Activated T-cell treated with anti-CD3 and anti-CD28 coated beads, Interleukin-2, amount 50 U/mL, for 4 hours (primary cell): ENCODE measurements at regions not wholly inside any gene's neighbourhood (a gene's known extent, or its start where the extent isn't known, plus 50 kb on each side); places are given as distances from the start of the nearest gene placed in this dataset.
"Not testable (repeated sequence)": the region's sequence is repeated elsewhere in the genome, so short reads cannot be mapped to it uniquely, and the experiment has no call there.

Source experiments
- ATAC-seq, 2 donors: fragments of 200-7000 bp; cut with Tn5 transposase; one replicate each; pipeline ENCODE4 v1.10.0; 2021
- DNase-seq: peaks from one replicate; pipeline ENCODE4 v3.0.0-alpha.2; 2020
- H3K27me3 Mint-ChIP-seq: one replicate; pipeline ENCODE4 v1.8.0; 2021; ENCODE audit warnings: low read depth, mixed read lengths
- H3K36me3 Mint-ChIP-seq: one replicate; pipeline ENCODE4 v1.8.0; 2022; ENCODE audit warnings: mixed read lengths; ENCODE audit not compliant: insufficient read depth
- H3K4me1 Mint-ChIP-seq: one replicate; pipeline ENCODE4 v1.8.0; 2021; ENCODE audit warnings: low read depth, mixed read lengths
- H3K4me3 Mint-ChIP-seq: one replicate; pipeline ENCODE4 v1.8.0; 2021; ENCODE audit warnings: mild to moderate bottlenecking, moderate library complexity, mixed read lengths
- H3K9me3 Mint-ChIP-seq: one replicate; pipeline ENCODE4 v1.8.0; 2021; ENCODE audit warnings: mixed read lengths

- Mint-ChIP-seq H3K36me3 (no peaks in the 10 kb centered on the region), H3K27me3 (no peaks in the 10 kb centered on the region), H3K4me3 (no peak overlapping the region), H3K4me1 (no peaks in the 10 kb centered on the region), H3K9me3 (no peaks in the 10 kb centered on the region)
- ATAC-seq (no peak), DNase-seq (no peak)
These were observed 710.3 kb downstream of the ZBBX start for GRCh38 chr3:166669781-166670180.

GRCh38 chr3:166663194-166663593 is 716.9 kb downstream of the ZBBX start:
- H3K4me1 Mint-ChIP-seq = no peaks in the 10 kb centered on the region

GRCh38 chr3:166661621-166662020 is 718.5 kb downstream of the ZBBX start:
- ATAC-seq (no peak), DNase-seq (no peak)
- H3K27me3 Mint-ChIP-seq = no peaks in the 10 kb centered on the region
- H3K36me3 Mint-ChIP-seq = no peaks in the 10 kb centered on the region
- H3K9me3 Mint-ChIP-seq = peaks cover 22% of the 10 kb centered on the region
- no peak overlapping the region for H3K4me3 Mint-ChIP-seq
- no peaks in the 10 kb centered on the region for H3K4me1 Mint-ChIP-seq

More at GRCh38 chr3:166663194-166663593, 716.9 kb downstream of the ZBBX start:
- peaks cover 17% of the 10 kb centered on the region for H3K9me3 Mint-ChIP-seq
- no peak overlapping the region for H3K4me3 Mint-ChIP-seq
- ATAC-seq (no peak), DNase-seq (no peak)
- no peaks in the 10 kb centered on the region for H3K27me3 Mint-ChIP-seq
- H3K36me3 Mint-ChIP-seq = no peaks in the 10 kb centered on the region

- Mint-ChIP-seq H3K4me3 (no peak overlapping the region), H3K36me3 (no peaks in the 10 kb centered on the region), H3K27me3 (no peaks in the 10 kb centered on the region), H3K9me3 (peaks cover 24% of the 10 kb centered on the region), H3K4me1 (no peaks in the 10 kb centered on the region)
- DNase-seq = no peak
- no peak for ATAC-seq
These were observed 719.1 kb downstream of the ZBBX start for GRCh38 chr3:166660962-166661361.

DNA sequence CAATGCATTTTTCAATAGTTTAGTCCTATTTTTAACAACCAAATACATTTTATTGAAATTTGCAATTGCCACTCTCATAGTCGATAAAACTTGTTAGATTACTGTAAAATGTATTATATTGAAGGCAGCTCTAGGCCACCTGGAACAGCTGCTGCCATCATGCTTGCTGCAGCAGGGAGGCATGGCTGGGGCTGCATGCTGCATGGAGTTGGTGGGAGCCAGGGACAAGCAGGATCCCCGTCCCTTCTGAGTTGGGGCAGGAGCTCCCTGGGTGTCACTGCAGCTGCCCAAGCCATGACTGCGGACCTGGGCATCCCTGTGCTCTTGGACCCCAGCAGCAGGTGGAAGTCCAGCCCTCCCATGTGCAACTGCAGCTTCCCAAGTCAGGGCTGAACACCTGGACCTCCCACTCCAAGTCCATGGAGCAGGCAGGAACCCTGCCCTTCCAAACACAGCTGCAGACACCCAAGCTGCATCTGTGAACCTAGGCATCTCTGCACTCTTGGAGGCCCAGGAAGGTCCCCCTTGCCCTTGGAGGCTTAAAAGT is 742.0 kb downstream of the ZBBX start:
- Mint-ChIP-seq H3K9me3 (peaks cover 11% of the 10 kb centered on the region), H3K4me1 (no peaks in the 10 kb centered on the region), H3K36me3 (no peaks in the 10 kb centered on the region), H3K4me3 (no peak overlapping the region), H3K27me3 (no peaks in the 10 kb centered on the region)
- peak in 1 of 2 donors; percentile 23 for ATAC-seq
- DNase-seq = no peak

DNA sequence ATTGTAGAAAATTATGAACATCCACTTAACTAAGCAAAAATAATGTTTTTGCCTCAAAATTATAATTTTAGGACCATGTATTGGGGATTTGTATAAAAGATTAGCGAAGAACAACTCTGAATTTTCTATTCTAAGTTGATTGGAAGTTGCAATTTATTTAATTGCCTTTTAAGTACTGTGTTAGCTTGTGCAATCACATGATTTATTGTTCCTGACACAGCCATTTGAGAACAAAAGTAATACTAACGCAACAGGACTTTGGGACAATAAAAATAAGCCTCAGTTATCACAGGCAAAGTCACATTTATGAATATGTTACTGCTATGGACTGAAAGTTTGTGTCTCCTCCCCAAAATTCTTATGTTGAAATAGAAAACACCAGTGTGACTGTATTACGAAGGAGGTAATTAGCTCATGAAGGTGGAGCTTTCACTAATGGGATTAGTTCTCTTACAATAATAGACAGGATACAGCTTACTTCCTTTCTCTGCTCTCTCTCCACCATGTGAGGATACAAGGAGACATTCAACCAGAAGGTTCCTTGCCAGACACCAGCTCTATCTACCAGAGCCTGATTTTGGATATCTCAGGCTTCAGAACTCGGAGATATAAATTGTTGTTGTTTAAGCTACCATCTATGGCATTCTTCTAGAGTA is 745.9 kb downstream of the ZBBX start:
- peaks cover 18% of the 10 kb centered on the region for H3K9me3 Mint-ChIP-seq
- no peaks in the 10 kb centered on the region for H3K36me3 Mint-ChIP-seq
- DNase-seq (no peak), ATAC-seq (no peak)
- no peaks in the 10 kb centered on the region for H3K4me1 Mint-ChIP-seq
- H3K27me3 Mint-ChIP-seq = no peaks in the 10 kb centered on the region
- H3K4me3 Mint-ChIP-seq = no peak overlapping the region

- H3K9me3 Mint-ChIP-seq = peaks cover 14% of the 10 kb centered on the region
- no peaks in the 10 kb centered on the region for H3K27me3 Mint-ChIP-seq
- H3K4me1 Mint-ChIP-seq = no peaks in the 10 kb centered on the region
- no peaks in the 10 kb centered on the region for H3K36me3 Mint-ChIP-seq
- DNase-seq = no peak
- no peak overlapping the region for H3K4me3 Mint-ChIP-seq
- ATAC-seq = no peak
These were observed 749.9 kb downstream of the ZBBX start for GRCh38 chr3:166630190-166630589.

GRCh38 chr3:166613365-166613764 is 766.7 kb downstream of the ZBBX start:
- no peaks in the 10 kb centered on the region for H3K36me3 Mint-ChIP-seq

DNA sequence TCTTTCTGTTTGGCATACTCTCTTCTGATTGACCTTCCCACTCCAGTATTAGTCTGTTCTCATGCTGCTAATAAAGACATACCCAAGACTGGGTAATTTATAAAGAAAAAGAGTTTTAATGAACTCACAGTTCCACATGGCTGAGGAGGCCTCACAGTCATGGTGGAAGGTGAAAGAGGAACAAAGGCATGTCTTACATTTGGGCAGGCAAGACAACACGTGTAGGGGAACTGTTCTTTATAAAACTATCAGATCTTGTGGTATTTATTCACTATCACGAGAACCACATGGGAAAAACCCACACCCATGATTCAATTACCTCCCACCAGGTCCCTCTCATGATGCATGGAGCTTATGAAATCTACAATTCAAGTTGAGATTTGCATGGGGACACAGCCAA is 767.3 kb downstream of the ZBBX start:
- not testable (repeated sequence) for H3K27me3 Mint-ChIP-seq, DNase-seq, ATAC-seq, H3K36me3 Mint-ChIP-seq, H3K4me1 Mint-ChIP-seq, H3K4me3 Mint-ChIP-seq
- H3K9me3 Mint-ChIP-seq = peaks cover 13% of the 10 kb centered on the region

More at GRCh38 chr3:166613365-166613764, 766.7 kb downstream of the ZBBX start:
- Mint-ChIP-seq H3K9me3 (peaks cover 13% of the 10 kb centered on the region), H3K4me3 (no peak overlapping the region), H3K4me1 (no peaks in the 10 kb centered on the region), H3K27me3 (no peaks in the 10 kb centered on the region)
- DNase-seq (no peak), ATAC-seq (no peak)

DNA sequence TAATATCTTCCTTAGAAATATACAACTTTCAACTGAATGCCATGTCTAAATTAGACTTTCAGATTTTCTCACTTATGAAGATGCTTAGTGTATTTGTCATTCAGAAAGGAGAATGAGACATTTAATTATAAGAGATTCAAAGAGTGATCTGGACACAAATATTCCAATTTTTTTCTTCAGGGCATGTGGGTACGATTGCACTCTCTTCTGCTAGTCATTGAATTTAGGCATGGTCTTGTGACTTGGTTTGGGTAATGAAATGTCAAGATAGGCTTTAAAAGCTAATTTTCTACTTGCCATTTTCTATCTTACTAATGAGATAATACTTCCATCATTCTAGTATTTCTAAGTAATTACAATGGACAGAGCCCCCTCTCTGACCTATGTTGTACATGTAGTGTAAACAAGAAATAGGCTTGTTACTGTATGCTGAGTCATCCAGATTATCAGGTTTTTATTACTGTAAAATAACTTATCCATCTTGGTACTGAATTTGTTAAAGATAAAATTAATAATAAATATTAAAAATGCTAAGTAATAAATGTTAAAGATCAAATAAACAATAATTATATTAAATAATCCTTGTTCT is 770.8 kb upstream of the BCHE start:
- Mint-ChIP-seq H3K36me3 (no peaks in the 10 kb centered on the region), H3K4me3 (no peak overlapping the region), H3K9me3 (peaks cover 9% of the 10 kb centered on the region), H3K4me1 (no peaks in the 10 kb centered on the region), H3K27me3 (no peaks in the 10 kb centered on the region)
- DNase-seq = no peak
- ATAC-seq = no peak

GRCh38 chr3:166606988-166607387 is 769.8 kb upstream of the BCHE start:
- H3K27me3 Mint-ChIP-seq = no peaks in the 10 kb centered on the region
- H3K4me3 Mint-ChIP-seq = no peak overlapping the region
- peaks cover 9% of the 10 kb centered on the region for H3K9me3 Mint-ChIP-seq
- H3K36me3 Mint-ChIP-seq = no peaks in the 10 kb centered on the region
- no peak for DNase-seq
- no peak for ATAC-seq
- H3K4me1 Mint-ChIP-seq = no peaks in the 10 kb centered on the region

DNA sequence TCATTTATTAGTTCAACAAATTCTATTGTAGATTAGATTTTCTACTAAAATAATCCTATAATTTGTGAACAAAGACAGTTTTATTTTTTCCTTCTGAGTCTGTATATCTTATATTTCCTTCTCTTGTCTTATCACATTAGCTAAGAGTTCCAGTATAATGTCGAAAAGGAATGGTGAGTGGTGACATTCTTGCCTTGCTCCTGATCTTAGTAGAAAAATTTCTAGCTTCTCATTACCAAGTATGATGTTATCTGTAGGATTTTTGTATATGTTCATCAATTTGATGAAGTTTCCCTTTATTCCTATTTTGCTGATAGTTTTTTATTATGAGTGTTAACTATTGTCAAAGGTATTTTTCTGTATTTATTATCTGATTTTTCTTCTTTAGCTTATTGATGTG is 756.6 kb upstream of the BCHE start:
- peaks cover 16% of the 10 kb centered on the region for H3K9me3 Mint-ChIP-seq
- no peak overlapping the region for H3K4me3 Mint-ChIP-seq
- ATAC-seq (no peak), DNase-seq (no peak)
- no peaks in the 10 kb centered on the region for H3K4me1 Mint-ChIP-seq
- H3K36me3 Mint-ChIP-seq = no peaks in the 10 kb centered on the region
- H3K27me3 Mint-ChIP-seq = no peaks in the 10 kb centered on the region

GRCh38 chr3:166582236-166582635 is 745.0 kb upstream of the BCHE start:
- DNase-seq (no peak), ATAC-seq (no peak)
- Mint-ChIP-seq H3K9me3 (peaks cover 8% of the 10 kb centered on the region), H3K4me3 (no peak overlapping the region), H3K36me3 (no peaks in the 10 kb centered on the region), H3K4me1 (no peaks in the 10 kb centered on the region), H3K27me3 (no peaks in the 10 kb centered on the region)

DNA sequence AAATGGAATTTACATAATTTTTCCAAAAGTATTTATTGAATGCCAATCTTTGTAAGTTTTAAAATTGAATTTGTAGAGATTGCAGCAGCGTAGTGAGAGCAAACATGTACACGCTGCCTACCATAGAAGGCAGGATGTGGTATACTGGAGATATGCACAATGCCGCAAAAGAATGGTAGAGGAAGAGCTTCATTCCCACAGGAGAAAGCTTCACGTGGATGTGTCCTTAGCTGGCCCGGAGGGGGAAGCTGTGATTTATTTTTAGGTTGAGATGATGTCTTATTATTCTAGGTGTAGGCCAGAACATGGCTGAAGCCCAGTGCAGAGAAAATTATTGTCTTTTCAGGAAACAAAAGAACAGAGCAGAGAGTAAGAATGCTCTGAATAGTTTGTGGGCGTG is 743.3 kb upstream of the BCHE start:
- Mint-ChIP-seq H3K4me1 (no peaks in the 10 kb centered on the region), H3K9me3 (peaks cover 8% of the 10 kb centered on the region), H3K4me3 (no peak overlapping the region), H3K36me3 (no peaks in the 10 kb centered on the region), H3K27me3 (no peaks in the 10 kb centered on the region)
- DNase-seq (no peak), ATAC-seq (no peak)

- DNase-seq (no peak), ATAC-seq (no peak)
- Mint-ChIP-seq H3K4me1 (no peaks in the 10 kb centered on the region), H3K9me3 (peaks cover 12% of the 10 kb centered on the region), H3K36me3 (no peaks in the 10 kb centered on the region), H3K4me3 (no peak overlapping the region), H3K27me3 (no peaks in the 10 kb centered on the region)
These were observed 737.9 kb upstream of the BCHE start for GRCh38 chr3:166575161-166575560.
